ENCODE measurements at regions not wholly inside any gene's neighbourhood (a gene's known extent, or its start where the extent isn't known, plus 50 kb on each side); places are given as distances from the start of the nearest gene placed in this dataset.
"Not testable (repeated sequence)": the region's sequence is repeated elsewhere in the genome, so short reads cannot be mapped to it uniquely, and the experiment has no call there.

GRCh38 chr14:97074456-97074855 is 277.3 kb downstream of the VRK1 start:
- no peak for DNase-seq (ENCODE audit: low spot score)

DNA sequence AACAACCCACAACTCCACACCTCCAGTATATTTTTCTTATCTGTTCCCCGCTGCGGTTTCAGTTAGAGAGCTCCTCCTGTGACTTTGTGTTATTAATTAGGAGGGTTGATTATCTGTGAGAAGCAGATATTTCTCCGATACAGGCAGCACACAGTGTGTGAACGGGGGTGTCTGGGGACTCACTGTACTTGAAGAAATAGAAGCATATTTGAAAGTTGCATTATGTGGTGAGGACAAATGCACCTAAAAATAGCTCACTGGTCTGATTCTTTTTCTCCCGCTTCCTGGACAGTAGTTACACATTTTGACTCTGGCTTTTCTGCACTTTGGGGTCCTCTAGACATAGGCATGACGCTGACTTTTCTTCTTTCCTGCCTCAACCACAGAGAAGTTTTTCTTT is 277.7 kb downstream of the VRK1 start:
- no peak for DNase-seq (ENCODE audit: low spot score)

GRCh38 chr14:97077253-97077653 is 280.1 kb downstream of the VRK1 start:
- no peak for DNase-seq (ENCODE audit: low spot score)

DNA sequence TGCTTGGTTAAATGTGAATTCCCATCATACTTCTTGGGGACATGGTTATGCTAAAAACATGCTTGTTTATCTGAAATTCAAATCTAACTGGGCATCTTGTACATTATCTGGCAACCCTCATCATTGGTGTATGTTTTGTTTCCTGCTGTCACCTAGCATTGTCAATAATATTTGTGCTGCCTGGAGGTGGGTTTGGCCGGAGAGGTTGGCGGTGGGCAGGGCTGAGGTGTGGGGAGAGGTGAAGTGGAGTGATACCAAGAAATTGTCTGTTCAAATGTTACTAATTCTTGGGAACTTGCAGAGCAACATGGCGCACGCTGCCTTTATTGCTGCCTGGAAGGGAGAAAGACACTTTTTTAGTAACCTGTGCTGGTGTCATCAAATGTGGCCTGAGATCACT is 280.5 kb downstream of the VRK1 start:
- no peak for DNase-seq (ENCODE audit: low spot score)

DNA sequence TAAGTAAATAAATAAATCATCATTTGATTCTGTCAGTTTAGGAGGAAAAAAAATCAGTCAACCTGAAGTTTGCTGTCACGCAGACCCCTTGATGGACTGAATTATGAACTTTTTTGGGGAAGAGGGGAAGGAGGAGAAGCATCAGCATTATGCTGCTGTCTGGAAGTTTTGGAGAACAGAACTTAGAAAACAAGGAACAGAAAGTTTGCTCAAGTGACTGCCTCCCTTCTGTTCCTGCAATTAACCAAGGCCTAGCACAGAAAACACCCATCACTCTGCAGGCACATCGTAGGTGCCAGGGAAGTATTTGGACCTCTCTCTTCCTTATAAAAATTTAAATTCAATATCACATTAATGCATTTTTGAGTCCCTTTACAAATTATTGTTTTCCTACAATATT is 283.8 kb downstream of the VRK1 start:
- DNase-seq (ENCODE audit: low spot score) = no peak

DNA sequence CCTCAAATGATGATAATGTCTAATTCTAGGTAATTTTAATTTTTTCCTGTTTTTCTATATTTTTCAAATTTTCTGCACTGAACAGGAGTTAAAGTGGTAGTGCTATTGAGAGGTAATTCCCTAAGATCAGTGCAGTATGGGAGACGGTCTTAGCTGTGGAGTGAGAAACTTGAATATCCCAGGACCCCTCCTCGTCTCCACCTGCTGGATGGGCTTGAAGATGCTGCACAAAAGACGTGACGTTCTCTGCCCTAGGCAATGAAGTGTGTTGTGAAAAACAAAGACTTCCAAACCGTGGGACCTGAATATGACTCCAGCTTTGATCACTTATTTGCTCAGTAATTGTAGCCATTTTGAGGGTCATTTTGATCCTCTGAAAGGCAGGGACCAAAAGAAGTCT is 298.1 kb downstream of the VRK1 start:
- no peak for DNase-seq (ENCODE audit: low spot score)

DNA sequence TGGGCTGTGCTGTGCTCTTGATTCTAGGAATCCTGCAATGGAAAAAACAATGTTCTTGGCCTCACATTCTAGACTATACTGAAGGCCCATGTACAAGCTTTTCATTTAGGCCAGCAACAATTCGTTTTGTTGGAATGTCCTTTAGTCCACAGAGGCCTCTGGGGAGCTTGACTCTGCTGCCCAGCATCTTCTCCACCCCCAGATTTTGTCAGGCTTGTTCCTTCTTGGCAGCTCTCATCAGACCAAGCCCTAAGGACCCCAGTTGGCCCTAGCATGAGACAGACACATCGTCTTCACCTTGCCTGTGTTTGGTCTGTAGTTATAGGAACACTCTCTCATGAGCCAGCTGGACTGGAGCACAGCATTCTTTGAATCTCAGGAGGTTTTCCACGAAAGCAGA is 300.1 kb downstream of the VRK1 start:
- no peak for DNase-seq (ENCODE audit: low spot score)

DNA sequence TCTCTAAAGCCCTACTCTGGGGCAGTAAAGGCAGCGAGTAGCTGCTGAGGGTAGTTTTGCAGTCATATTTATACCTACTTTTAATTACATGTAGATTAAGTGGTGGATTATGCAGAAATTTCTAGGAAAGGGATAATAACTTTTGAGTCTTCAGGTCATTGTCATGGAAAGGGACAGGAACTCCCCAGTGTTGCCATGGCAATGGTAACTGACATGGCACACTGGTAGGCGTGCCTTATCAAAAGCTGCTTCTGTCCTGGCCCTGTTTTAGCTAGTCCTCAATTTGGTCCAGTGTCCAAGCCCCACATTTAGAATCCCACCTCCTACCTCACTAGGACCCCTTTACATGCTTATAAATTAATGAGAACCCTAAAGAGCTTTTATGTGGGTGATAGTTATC is 303.1 kb downstream of the VRK1 start:
- no peak for DNase-seq (ENCODE audit: low spot score)

DNA sequence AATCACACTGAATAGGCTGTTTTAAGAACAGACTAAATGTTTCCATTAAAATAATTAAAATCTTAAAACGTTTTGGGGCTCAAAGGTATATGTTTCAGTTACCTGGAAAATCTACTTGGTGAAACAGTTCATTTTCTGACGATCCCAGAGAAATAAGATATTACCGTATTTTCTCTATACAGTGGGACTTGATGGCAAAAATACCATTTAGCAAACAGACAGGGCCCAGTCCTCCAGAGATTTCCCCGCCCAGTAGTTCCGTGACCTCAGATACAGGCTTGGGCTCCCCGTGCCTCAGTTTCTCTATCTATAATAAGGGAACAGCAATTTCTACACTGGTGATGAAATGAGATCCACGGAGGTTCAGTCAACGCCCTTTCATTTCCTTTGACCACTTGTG is 304.4 kb downstream of the VRK1 start:
- DNase-seq (ENCODE audit: low spot score) = no peak

GRCh38 chr14:97104029-97104428 is 306.8 kb downstream of the VRK1 start:
- no peak for DNase-seq (ENCODE audit: low spot score)

GRCh38 chr14:97106166-97106565 is 309.0 kb downstream of the VRK1 start:
- no peak for DNase-seq (ENCODE audit: low spot score)

GRCh38 chr14:97106609-97107008 is 309.4 kb downstream of the VRK1 start:
- no peak for DNase-seq (ENCODE audit: low spot score)

DNA sequence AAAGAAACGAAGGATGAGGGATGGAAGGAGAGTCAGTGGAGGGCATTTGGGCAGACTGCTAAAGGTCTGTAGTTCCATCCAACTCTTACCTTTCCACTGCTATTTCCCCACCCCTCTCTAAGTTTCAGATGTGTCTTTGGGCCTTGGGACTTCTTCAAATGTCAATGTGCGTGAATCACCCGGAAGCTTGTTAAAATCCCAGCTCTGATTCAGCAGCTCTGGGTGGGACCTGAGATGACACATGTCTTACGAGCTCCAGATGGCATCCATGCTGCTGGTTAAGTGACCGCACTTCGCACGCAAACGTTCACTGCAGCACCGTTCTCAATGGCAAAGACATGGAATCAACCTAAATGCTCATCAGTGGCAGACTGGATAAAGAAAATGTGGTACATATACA is 309.9 kb downstream of the VRK1 start:
- DNase-seq (ENCODE audit: low spot score) = no peak

- no peak for DNase-seq (ENCODE audit: low spot score)
Measured at GRCh38 chr14:97107760-97108159, 310.6 kb downstream of the VRK1 start.

GRCh38 chr14:97109234-97109633 is 312.1 kb downstream of the VRK1 start:
- DNase-seq (ENCODE audit: low spot score) = no peak

GRCh38 chr14:97113339-97113738 is 316.2 kb downstream of the VRK1 start:
- no peak for DNase-seq (ENCODE audit: low spot score)

- no peak for DNase-seq (ENCODE audit: low spot score)
Measured at GRCh38 chr14:97116546-97116945, 319.4 kb downstream of the VRK1 start.

GRCh38 chr14:97117693-97118092 is 320.5 kb downstream of the VRK1 start:
- no peak for DNase-seq (ENCODE audit: low spot score)

GRCh38 chr14:97120204-97120603 is 323.0 kb downstream of the VRK1 start:
- no peak for DNase-seq (ENCODE audit: low spot score)

- DNase-seq (ENCODE audit: low spot score) = no peak
Measured at GRCh38 chr14:97120611-97121031, 323.4 kb downstream of the VRK1 start.

GRCh38 chr14:97129639-97130038 is 332.5 kb downstream of the VRK1 start:
- no peak for DNase-seq (ENCODE audit: low spot score)

DNA sequence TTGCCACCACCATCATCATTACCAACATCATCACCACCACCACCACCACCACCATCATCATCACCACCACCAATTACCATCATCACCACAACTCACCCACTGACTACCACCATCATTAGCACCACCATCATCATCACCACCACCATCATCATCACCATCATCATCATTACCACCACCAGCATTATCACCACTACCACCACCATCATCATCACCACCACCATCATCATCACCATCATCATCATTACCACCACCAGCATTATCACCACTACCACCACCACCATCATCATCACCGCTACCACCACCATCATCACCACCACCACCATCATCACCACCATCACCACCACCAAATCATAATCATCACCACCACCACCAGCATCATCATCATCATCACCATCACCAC is 338.7 kb downstream of the VRK1 start:
- not testable (repeated sequence) for DNase-seq (ENCODE audit: low spot score)

GRCh38 chr14:97137705-97138104 is 340.5 kb downstream of the VRK1 start:
- no peak for DNase-seq (ENCODE audit: low spot score)

- no peak for DNase-seq (ENCODE audit: low spot score)
Measured at GRCh38 chr14:97138801-97139200, 341.6 kb downstream of the VRK1 start.

DNA sequence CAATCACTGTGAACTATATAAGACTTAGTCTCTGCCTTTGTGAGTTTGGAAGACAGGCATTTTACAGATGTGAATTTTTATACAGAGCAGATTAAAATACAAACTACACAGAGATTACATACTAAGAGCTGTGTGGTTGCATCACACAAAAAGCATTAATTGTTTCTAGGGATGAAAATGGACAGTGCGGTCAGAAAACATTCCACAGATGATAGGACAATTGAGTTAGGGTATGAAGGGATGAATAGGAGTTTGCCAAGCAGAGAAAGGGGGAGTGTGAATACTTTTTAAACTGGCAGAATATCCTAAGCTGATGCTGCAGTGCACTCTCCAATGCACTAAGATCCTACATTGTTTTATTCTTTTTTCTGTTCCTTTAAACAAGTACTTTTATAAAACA is 345.8 kb downstream of the VRK1 start:
- DNase-seq (ENCODE audit: low spot score) = no peak

Data from AG08396 (cell line).